ENCODE measurements at regions not wholly inside any gene's neighbourhood (a gene's known extent, or its start where the extent isn't known, plus 50 kb on each side); places are given as distances from the start of the nearest gene placed in this dataset.

DNA sequence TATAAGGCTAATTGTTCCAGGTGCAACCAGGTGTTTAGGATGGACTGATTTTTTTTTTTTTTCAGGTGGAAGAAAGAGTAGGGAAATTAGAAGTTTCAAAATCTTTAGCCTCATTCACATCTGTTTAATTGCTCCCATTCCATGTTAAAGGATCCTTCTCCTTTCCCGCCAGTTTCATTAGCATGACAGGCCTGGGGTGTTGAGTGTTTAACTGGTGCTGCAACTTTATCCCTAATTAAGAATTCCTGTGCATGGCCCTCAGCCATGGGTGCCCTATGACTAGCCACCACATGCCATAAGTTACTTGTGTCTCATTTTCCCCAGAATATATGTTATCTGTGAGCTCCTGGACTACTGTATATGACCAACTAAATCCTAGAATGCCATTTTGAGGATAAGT lies 501.4 kb downstream of the NSUN3 start:
- H3K27ac Mint-ChIP-seq: no peak overlapping the region

DNA sequence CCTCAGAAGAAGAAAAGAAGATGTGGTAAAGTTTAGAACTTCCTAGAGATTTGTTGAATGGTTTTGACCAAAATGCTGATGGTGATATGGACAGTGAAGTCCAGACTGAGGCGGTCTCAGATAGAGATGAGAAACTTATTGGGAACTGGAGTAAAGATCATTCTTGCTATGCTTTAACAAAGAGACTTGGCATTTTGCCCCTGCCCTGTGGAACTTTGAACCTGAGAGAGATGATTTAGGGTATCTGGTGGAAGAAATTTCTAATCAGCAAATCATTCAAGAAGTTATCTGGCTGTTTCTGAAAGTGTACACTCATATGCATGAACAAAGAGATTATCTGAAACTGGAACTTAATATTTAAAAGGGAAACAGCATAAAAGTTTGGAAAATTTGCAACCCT lies 505.2 kb downstream of the NSUN3 start:
- H3K36me3 ChIP-seq (replicated peaks in 1 of 2; ENCODE audit: control insufficient read depth in 1 of 2, insufficient read depth in 2 of 2, low read length in 2 of 2): no peaks in the 10 kb centered on the region
- no peak for DNase-seq
- Mint-ChIP-seq H3K36me3 (no peaks in the 10 kb centered on the region), H3K4me3 (no peak overlapping the region), H3K4me1 (no peaks in the 10 kb centered on the region), H3K27me3 (ENCODE audit: low read depth in 3 of 3) (peaks cover 0 to 2% (median 0%) of the 10 kb centered on the region in 3 donors), H3K9me3 (peaks cover 0 to 3% (median 1%) of the 10 kb centered on the region in 7 donors), H3K27ac (no peak overlapping the region)
- no peak overlapping the region for H3K4me2 ChIP-seq (replicated peaks; ENCODE audit: extremely low read depth, low read length, poor library complexity, severe bottlenecking)
- no peak overlapping the region for H3K9ac ChIP-seq (ENCODE audit: insufficient read depth, low read length, poor library complexity, severe bottlenecking)
- no peaks in the 10 kb centered on the region for H3K4me1 ChIP-seq (ENCODE audit: control insufficient read depth in 1 of 2, insufficient read depth in 2 of 2, low read length in 2 of 2)
- WGBS (ENCODE audit: insufficient coverage): 0% methylated on average over 1 of the region's 1 CpG
- H3K9me3 ChIP-seq (replicated peaks in 1 of 2; ENCODE audit: control insufficient read depth in 1 of 2, insufficient read depth in 1 of 2, low read length in 2 of 2): peaks cover 0 to 11% of the 10 kb centered on the region in 2 donors
- no peaks in the 10 kb centered on the region for H3K79me2 ChIP-seq (ENCODE audit: insufficient read depth, low read length)
- no peak overlapping the region for H3K4me3 ChIP-seq (replicated peaks in 1 of 3; ENCODE audit: low read depth in 2 of 3, low read length in 3 of 3)
- H2AFZ ChIP-seq (ENCODE audit: insufficient read depth, low read depth, low read length, poor library complexity, severe bottlenecking): no peak overlapping the region
- H3K27me3 ChIP-seq (ENCODE audit: control insufficient read depth in 2 of 2, insufficient read depth in 2 of 2, low read length in 2 of 2): no peaks in the 10 kb centered on the region
- H4K20me1 ChIP-seq (ENCODE audit: insufficient read depth, low read length): no peaks in the 10 kb centered on the region
- H3K27ac ChIP-seq (ENCODE audit: low read depth in 1 of 2, low read length in 2 of 2): no peak overlapping the region
- TF ChIP-seq, protein P1, sequence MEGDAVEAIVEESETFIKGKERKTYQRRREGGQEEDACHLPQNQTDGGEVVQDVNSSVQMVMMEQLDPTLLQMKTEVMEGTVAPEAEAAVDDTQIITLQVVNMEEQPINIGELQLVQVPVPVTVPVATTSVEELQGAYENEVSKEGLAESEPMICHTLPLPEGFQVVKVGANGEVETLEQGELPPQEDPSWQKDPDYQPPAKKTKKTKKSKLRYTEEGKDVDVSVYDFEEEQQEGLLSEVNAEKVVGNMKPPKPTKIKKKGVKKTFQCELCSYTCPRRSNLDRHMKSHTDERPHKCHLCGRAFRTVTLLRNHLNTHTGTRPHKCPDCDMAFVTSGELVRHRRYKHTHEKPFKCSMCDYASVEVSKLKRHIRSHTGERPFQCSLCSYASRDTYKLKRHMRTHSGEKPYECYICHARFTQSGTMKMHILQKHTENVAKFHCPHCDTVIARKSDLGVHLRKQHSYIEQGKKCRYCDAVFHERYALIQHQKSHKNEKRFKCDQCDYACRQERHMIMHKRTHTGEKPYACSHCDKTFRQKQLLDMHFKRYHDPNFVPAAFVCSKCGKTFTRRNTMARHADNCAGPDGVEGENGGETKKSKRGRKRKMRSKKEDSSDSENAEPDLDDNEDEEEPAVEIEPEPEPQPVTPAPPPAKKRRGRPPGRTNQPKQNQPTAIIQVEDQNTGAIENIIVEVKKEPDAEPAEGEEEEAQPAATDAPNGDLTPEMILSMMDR (IDR thresholded peaks at IDR 0.05): no peak
- intact Hi-C loops (cut with micrococcal nuclease): no loop called here

More for the DNA sequence above, 501.4 kb downstream of the NSUN3 start:
- no peak overlapping the region for H3K4me3 ChIP-seq (replicated peaks in 1 of 3; ENCODE audit: low read depth in 2 of 3, low read length in 3 of 3)
- H3K4me1 Mint-ChIP-seq: no peaks in the 10 kb centered on the region
- DNase-seq: no peak
- H3K9ac ChIP-seq (ENCODE audit: insufficient read depth, low read length, poor library complexity, severe bottlenecking): no peak overlapping the region
- H3K9me3 Mint-ChIP-seq: peaks cover 0 to 3% (median 1%) of the 10 kb centered on the region in 7 donors
- H3K4me2 ChIP-seq (replicated peaks; ENCODE audit: extremely low read depth, low read length, poor library complexity, severe bottlenecking): no peak overlapping the region
- no CpG with 5 or more reads among the region's 1 CpG for WGBS (ENCODE audit: insufficient coverage)
- H3K27me3 ChIP-seq (ENCODE audit: control insufficient read depth in 2 of 2, insufficient read depth in 2 of 2, low read length in 2 of 2): no peaks in the 10 kb centered on the region
- H3K4me3 Mint-ChIP-seq: no peak overlapping the region
- H3K27ac ChIP-seq (ENCODE audit: low read depth in 1 of 2, low read length in 2 of 2): no peak overlapping the region
- TF ChIP-seq, protein P1 (IDR thresholded peaks at IDR 0.05): no peak
- H3K27me3 Mint-ChIP-seq (ENCODE audit: low read depth in 3 of 3): peaks cover 0 to 2% (median 0%) of the 10 kb centered on the region in 3 donors
- intact Hi-C loops (cut with micrococcal nuclease): no loop called here
- no peak overlapping the region for H2AFZ ChIP-seq (ENCODE audit: insufficient read depth, low read depth, low read length, poor library complexity, severe bottlenecking)
- H3K9me3 ChIP-seq (replicated peaks in 1 of 2; ENCODE audit: control insufficient read depth in 1 of 2, insufficient read depth in 1 of 2, low read length in 2 of 2): peaks cover 0 to 11% of the 10 kb centered on the region in 2 donors
- H3K79me2 ChIP-seq (ENCODE audit: insufficient read depth, low read length): no peaks in the 10 kb centered on the region
- no peaks in the 10 kb centered on the region for H3K36me3 Mint-ChIP-seq
- no peaks in the 10 kb centered on the region for H4K20me1 ChIP-seq (ENCODE audit: insufficient read depth, low read length)
- no peaks in the 10 kb centered on the region for H3K36me3 ChIP-seq (replicated peaks in 1 of 2; ENCODE audit: control insufficient read depth in 1 of 2, insufficient read depth in 2 of 2, low read length in 2 of 2)
- H3K4me1 ChIP-seq (ENCODE audit: control insufficient read depth in 1 of 2, insufficient read depth in 2 of 2, low read length in 2 of 2): no peaks in the 10 kb centered on the region

All from CD14-positive monocyte (primary cell).